PC-3 (cell line): ENCODE measurements at regions not wholly inside any gene's neighbourhood (a gene's known extent, or its start where the extent isn't known, plus 50 kb on each side); places are given as distances from the start of the nearest gene placed in this dataset.

Experiments used
- ATAC-seq: fragments of 200-7000 bp; cut with Tn5 transposase; 2 replicates; pipeline ENCODE4 v1.9.1; 2020; ENCODE audit warnings: mild to moderate bottlenecking, moderate library complexity
- BruUV-seq: library from RNA; stranded (reverse); fragments of 400-500 nt; replicated peaks from 2 replicates; lab custom pipeline; 2021; lab: Mats Ljungman, UMichigan
- CTCF ChIA-PET: fragments of 300-600 bp; sonication (Branson Sonifier 250); formaldehyde crosslinking; loops from one replicate; lab custom pipeline; 2022; ENCODE audit warnings: antibody characterized with exemption; lab: Charles Lee
- POLR2A ChIA-PET: fragments of 300-600 bp; sonication (Branson Sonifier 250); formaldehyde crosslinking; loops from one replicate; lab custom pipeline; 2022; ENCODE audit warnings: antibody characterized with exemption; ENCODE audit not compliant: unreplicated experiment; lab: Charles Lee
- DNase-seq: peaks from one replicate; pipeline ENCODE4 v3.0.0-alpha.2; 2015
- H2AFZ ChIP-seq: fragments of 300-600 bp; sonication (generic); 2 replicates; pipeline ENCODE4 v1.6.0; 2016; ENCODE audit warnings: antibody characterized with exemption, low read length
- H3F3A ChIP-seq: fragments of 300-600 bp; sonication (generic); one replicate; pipeline ENCODE4 v1.6.0; 2017; ENCODE audit warnings: antibody characterized with exemption, low read length, control low read depth, mild to moderate bottlenecking; ENCODE audit not compliant: unreplicated experiment
- H3K27ac ChIP-seq: fragments of 300-600 bp; sonication (generic); 2 replicates; pipeline ENCODE4 v1.5.1; 2016; ENCODE audit warnings: mild to moderate bottlenecking, low read length
- H3K27me3 ChIP-seq: fragments of 300-600 bp; sonication (generic); 2 replicates; pipeline ENCODE4 v1.6.1; 2016; ENCODE audit warnings: low read length, mixed read lengths
- H3K36me3 ChIP-seq: fragments of 300-600 bp; sonication (generic); 2 replicates; pipeline ENCODE4 v1.6.1; 2016; ENCODE audit warnings: low read depth, mixed run types, low read length, mixed read lengths
- H3K4me1 ChIP-seq: fragments of 300-600 bp; sonication (generic); 2 replicates; pipeline ENCODE4 v1.5.1; 2016; ENCODE audit warnings: low read length; ENCODE audit not compliant: insufficient read depth
- H3K4me2 ChIP-seq: fragments of 300-600 bp; sonication (generic); 2 replicates; pipeline ENCODE4 v1.6.0; 2016; ENCODE audit warnings: low read length
- H3K4me3 ChIP-seq: fragments of 300-600 bp; sonication (generic); 2 replicates; pipeline ENCODE4 v1.5.1; 2016; ENCODE audit warnings: mild to moderate bottlenecking, low read length, mixed read lengths
- H3K79me2 ChIP-seq: fragments of 300-600 bp; sonication (generic); 2 replicates; pipeline ENCODE4 v1.6.1; 2017; ENCODE audit warnings: low read length, mixed read lengths
- H3K9ac ChIP-seq: fragments of 300-600 bp; sonication (generic); 2 replicates; pipeline ENCODE4 v1.6.0; 2016; ENCODE audit warnings: mild to moderate bottlenecking, low read length
- H3K9me2 ChIP-seq: fragments of 300-600 bp; sonication (generic); replicated peaks from 2 replicates; pipeline ENCODE4 v1.6.1; 2016; ENCODE audit warnings: mixed run types, low read length, mixed read lengths
- H3K9me3 ChIP-seq: fragments of 300-600 bp; sonication (generic); 2 replicates; pipeline ENCODE4 v1.6.1; 2016; ENCODE audit warnings: low read length, mixed read lengths
- H4K20me1 ChIP-seq: fragments of 300-600 bp; sonication (generic); 2 replicates; pipeline ENCODE4 v1.6.1; 2016; ENCODE audit warnings: low read length, mixed read lengths
- EZH2 ChIP-seq: fragments of 300-600 bp; sonication (generic); IDR thresholded peaks from one replicate; pipeline ENCODE4 v1.6.1; 2017; ENCODE audit warnings: antibody characterized with exemption, mild to moderate bottlenecking, low read length; ENCODE audit not compliant: unreplicated experiment
- EZH2phosphoT487 ChIP-seq: fragments of 300-600 bp; sonication (generic); IDR thresholded peaks from 2 replicates; pipeline ENCODE4 v1.6.1; 2018; ENCODE audit warnings: mild to moderate bottlenecking, antibody characterized with exemption, low read length, borderline replicate concordance
- intact Hi-C: fragments of 100-400 bp; cut with micrococcal nuclease; formaldehyde crosslinking; loops from 2 replicates; pipeline ENCODE4 v1.9.0; 2023
- TF ChIP-seq, protein P1 (sequence below): fragments of 300-600 bp; sonication (generic); conservative IDR thresholded peaks from 2 replicates; pipeline ENCODE4 v1.5.1; 2017; ENCODE audit warnings: antibody characterized with exemption, low read depth, mild to moderate bottlenecking, low read length

DNA sequence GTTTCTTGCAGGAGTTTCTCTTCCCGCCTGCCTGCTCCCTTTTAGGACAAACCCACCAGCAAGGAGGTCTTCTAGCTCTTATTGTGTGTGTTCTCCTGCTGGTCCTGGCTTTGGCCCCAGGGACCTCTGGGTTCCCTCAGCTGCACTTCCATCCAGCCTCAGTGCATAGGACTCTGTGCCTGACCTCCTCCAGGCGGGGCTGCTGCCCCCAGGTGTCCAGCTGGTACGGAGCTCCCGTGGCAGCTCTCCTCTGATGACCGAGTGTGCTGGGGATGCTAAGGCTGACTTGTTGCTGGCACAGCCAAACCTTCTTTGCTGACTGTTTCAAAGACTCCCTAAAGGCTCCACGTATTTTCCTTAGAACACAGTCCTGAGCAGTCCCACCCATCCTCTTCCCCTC, 126.5 kb downstream of the GPCPD1 start:
- Histone ChIP-seq H3K79me2 (no peaks in the 10 kb centered on the region), H3K27me3 (peaks cover 86% of the 10 kb centered on the region), H3F3A (no peaks in the 10 kb centered on the region), H3K9me2 (no peaks in the 10 kb centered on the region), H3K4me2 (no peak overlapping the region), H3K9ac (no peak overlapping the region), H2AFZ (no peak overlapping the region), H3K36me3 (no peaks in the 10 kb centered on the region), H3K9me3 (no peaks in the 10 kb centered on the region), H3K4me3 (no peak overlapping the region), H3K4me1 (no peaks in the 10 kb centered on the region), H3K27ac (no peak overlapping the region), H4K20me1 (no peaks in the 10 kb centered on the region)
- POLR2A ChIA-PET, result no interaction called here
- TF ChIP-seq EZH2 (no peak), EZH2phosphoT487 (no peak)
- TF ChIP-seq, protein P1, sequence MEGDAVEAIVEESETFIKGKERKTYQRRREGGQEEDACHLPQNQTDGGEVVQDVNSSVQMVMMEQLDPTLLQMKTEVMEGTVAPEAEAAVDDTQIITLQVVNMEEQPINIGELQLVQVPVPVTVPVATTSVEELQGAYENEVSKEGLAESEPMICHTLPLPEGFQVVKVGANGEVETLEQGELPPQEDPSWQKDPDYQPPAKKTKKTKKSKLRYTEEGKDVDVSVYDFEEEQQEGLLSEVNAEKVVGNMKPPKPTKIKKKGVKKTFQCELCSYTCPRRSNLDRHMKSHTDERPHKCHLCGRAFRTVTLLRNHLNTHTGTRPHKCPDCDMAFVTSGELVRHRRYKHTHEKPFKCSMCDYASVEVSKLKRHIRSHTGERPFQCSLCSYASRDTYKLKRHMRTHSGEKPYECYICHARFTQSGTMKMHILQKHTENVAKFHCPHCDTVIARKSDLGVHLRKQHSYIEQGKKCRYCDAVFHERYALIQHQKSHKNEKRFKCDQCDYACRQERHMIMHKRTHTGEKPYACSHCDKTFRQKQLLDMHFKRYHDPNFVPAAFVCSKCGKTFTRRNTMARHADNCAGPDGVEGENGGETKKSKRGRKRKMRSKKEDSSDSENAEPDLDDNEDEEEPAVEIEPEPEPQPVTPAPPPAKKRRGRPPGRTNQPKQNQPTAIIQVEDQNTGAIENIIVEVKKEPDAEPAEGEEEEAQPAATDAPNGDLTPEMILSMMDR, result no peak
- ATAC-seq, result no peak
- CTCF ChIA-PET, result no interaction called here
- DNase-seq, result no peak
- intact Hi-C loops, result no loop called here
- BruUV-seq, result no TSS peak

DNA sequence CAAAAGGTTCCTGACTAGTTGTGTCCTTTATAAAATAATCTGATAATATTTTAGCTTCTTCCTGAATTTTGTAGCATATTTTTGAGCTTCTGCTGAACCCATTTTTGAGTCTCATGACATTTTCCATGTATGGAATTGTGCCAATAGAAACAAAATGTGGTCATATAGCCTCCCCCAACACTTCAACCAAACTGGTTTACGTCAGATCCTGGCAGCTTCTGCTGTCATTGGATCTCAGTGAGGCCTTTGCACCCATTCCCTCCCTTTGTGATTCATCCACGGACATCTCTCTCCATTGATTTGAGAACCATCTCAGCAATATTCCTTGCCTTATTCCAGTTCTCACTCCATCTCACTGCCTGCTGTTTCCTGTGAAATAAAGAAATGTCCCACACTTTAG, 128.0 kb downstream of the GPCPD1 start:
- DNase-seq, result no peak
- TF ChIP-seq EZH2phosphoT487 (no peak), EZH2 (no peak)
- TF ChIP-seq, protein P1, result no peak
- H3K4me3 ChIP-seq, result no peak overlapping the region
- ChIA-PET CTCF (no interaction called here), POLR2A (no interaction called here)
- H3K27ac ChIP-seq, result no peak overlapping the region
- ATAC-seq, result no peak
- intact Hi-C loops, result no loop called here
- H3F3A ChIP-seq, result no peaks in the 10 kb centered on the region
- H3K79me2 ChIP-seq, result no peaks in the 10 kb centered on the region
- no peaks in the 10 kb centered on the region for H3K36me3 ChIP-seq
- BruUV-seq, result no TSS peak
- no peaks in the 10 kb centered on the region for H3K9me3 ChIP-seq
- H3K4me2 ChIP-seq, result no peak overlapping the region
- no peaks in the 10 kb centered on the region for H4K20me1 ChIP-seq
- H3K9ac ChIP-seq, result no peak overlapping the region
- H3K9me2 ChIP-seq, result no peaks in the 10 kb centered on the region
- no peaks in the 10 kb centered on the region for H3K4me1 ChIP-seq
- no peak overlapping the region for H2AFZ ChIP-seq
- peaks cover 76% of the 10 kb centered on the region for H3K27me3 ChIP-seq

DNA sequence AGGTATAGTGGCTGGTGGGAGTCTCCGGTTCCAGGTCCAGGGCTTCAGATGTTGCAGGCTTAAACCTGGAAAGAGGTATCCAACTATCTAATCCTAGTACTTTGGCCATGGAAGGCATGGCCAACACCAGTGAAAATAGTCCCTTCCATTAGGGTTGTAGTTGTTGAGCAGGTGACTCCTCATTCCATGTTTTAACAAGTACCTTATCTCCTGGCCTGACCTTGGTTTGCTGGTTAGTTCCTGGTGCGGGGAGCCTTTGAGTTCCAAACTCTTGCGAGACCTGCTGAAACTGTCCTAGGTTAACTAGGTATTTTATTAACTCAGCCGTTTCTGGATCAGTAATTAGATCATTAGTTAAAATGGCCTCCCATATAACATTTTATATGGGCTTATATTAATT, 128.9 kb downstream of the GPCPD1 start:
- CTCF ChIA-PET, result no interaction called here
- BruUV-seq, result no TSS peak
- H3K27me3 ChIP-seq, result peaks cover 72% of the 10 kb centered on the region

More for the DNA sequence above, 128.9 kb downstream of the GPCPD1 start:
- POLR2A ChIA-PET, result no interaction called here
- Histone ChIP-seq H2AFZ (no peak overlapping the region), H3K9ac (no peak overlapping the region), H3K4me2 (no peak overlapping the region), H4K20me1 (no peaks in the 10 kb centered on the region), H3K4me1 (no peaks in the 10 kb centered on the region), H3K79me2 (no peaks in the 10 kb centered on the region), H3K9me3 (no peaks in the 10 kb centered on the region), H3K4me3 (no peak overlapping the region), H3F3A (no peaks in the 10 kb centered on the region), H3K27ac (no peak overlapping the region), H3K9me2 (no peaks in the 10 kb centered on the region), H3K36me3 (no peaks in the 10 kb centered on the region)
- no peak for ATAC-seq
- no peak for DNase-seq
- intact Hi-C loops, result no loop called here
- TF ChIP-seq EZH2phosphoT487 (no peak), EZH2 (no peak)
- TF ChIP-seq, protein P1, result no peak
